ENCODE measurements at regions not wholly inside any gene's neighbourhood (a gene's known extent, or its start where the extent isn't known, plus 50 kb on each side); places are given as distances from the start of the nearest gene placed in this dataset.

DNA sequence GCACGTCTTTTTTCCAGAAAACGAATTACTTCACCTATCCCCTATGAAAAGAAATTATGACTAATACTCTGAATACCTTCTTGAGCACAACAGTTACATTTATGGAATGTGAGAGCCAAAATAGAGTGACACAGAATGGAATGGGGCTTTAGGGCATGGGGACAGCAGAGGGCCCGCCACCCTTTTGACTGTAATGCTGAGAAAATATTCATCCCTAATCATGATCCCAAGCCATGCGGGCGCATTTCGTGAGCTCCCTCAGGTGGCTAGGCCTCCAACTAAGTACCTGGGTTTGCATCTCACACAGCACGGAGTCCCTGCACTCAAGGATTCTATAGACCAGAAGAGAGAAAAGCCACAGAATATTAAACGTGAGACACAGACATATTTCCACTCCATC lies 212.6 kb downstream of the SOD2 start:
- peaks cover 12% of the 10 kb centered on the region for H3K27me3 Mint-ChIP-seq (ENCODE audit: low read depth)
- no peaks in the 10 kb centered on the region for H3K4me1 Mint-ChIP-seq (ENCODE audit: low read depth)
- no peak overlapping the region for H3K27ac Mint-ChIP-seq
- no peaks in the 10 kb centered on the region for H3K9me3 Mint-ChIP-seq
- no peak overlapping the region for H3K4me3 Mint-ChIP-seq (ENCODE audit: low read depth)
- no peak for DNase-seq (ENCODE audit: low spot score)
- intact Hi-C loops (cut with micrococcal nuclease) = no loop called here
- H3K36me3 Mint-ChIP-seq (ENCODE audit: low read depth) = no peaks in the 10 kb centered on the region

DNA sequence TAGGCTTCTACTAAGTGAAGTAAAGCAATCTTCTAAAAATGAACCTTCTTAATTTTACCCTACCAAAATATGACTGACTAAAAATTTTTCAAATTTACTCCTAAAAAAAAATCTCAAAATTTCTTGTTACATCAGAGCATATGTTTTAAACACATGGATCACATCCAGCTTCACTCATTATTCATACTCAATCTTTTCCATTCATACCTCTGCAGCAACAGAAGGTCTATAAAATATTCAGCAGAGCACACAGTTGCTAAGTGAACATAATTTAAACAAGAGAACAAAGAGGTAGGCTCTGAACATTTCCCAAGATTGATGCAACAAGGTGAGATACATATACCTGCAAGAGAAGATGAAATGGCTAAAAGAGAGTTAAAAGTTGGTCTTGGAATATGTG lies 213.9 kb downstream of the SOD2 start:
- Mint-ChIP-seq H3K27ac (no peak overlapping the region), H3K9me3 (no peaks in the 10 kb centered on the region), H3K4me3 (ENCODE audit: low read depth) (no peak overlapping the region), H3K4me1 (ENCODE audit: low read depth) (no peaks in the 10 kb centered on the region), H3K36me3 (ENCODE audit: low read depth) (no peaks in the 10 kb centered on the region), H3K27me3 (ENCODE audit: low read depth) (peaks cover 10% of the 10 kb centered on the region)
- intact Hi-C loops (cut with micrococcal nuclease) = no loop called here
- no peak for DNase-seq (ENCODE audit: low spot score)

DNA sequence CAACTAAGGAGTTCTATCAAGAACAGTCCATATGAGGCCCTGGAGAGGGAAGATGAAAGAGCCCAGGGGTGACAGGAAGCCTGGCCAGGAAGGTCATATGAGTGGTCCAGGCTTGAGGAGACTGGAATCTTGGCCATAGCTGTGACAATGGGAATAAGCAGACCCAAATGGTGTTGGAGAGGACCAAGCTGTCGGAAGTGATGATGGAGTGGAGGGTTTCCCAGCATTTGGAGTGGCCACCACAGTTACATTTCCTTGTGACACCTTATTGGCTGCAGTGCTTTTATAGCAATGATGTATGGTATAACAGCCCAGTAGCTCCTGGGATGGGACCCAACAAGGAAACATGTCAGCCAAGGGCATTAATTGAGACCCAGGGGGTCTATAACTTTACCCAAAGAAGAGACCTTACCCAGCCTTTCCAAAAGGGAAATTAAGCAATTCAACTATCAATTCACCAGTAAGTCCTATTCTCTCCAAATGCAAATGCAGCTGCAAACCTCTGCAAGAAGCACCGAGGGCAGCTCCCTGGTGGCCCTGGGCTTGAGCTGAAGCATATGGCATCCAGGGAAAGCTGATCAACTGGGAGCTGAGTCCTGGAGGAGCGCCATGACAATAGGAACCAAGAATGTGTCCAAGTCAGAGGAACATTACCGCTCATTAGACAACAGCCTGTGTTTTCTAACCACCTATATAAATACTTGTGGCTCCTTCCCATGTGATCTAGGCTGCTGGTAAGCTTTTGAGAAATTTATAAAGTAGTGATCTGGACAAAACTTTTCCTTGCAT lies 219.4 kb downstream of the SOD2 start:
- Mint-ChIP-seq H3K4me1 (ENCODE audit: low read depth) (no peaks in the 10 kb centered on the region), H3K4me3 (ENCODE audit: low read depth) (no peak overlapping the region), H3K36me3 (ENCODE audit: low read depth) (no peaks in the 10 kb centered on the region), H3K27ac (no peak overlapping the region), H3K9me3 (no peaks in the 10 kb centered on the region), H3K27me3 (ENCODE audit: low read depth) (peaks cover 2% of the 10 kb centered on the region)
- no peak for DNase-seq (ENCODE audit: low spot score)
- intact Hi-C loops (cut with micrococcal nuclease) = no loop called here

DNA sequence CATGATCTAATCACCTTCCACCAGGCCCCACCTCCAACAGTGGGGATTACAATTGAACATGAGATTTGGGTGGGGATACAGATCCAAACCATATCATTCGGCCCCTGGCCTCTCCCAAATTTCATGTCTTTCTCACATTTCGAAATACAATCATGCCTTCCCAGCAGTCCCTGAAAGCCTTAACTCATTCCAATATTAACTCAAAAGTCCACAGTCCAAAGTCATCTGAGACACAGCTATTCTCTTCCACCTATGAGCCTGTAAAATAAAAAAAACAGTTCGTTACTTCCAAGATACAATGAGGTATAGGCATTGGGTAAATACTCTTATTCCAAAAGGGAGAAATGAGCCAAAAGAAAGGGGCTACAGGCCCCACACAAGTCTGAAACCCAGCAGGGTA lies 222.6 kb downstream of the SOD2 start:
- H3K4me1 Mint-ChIP-seq (ENCODE audit: low read depth) = peaks cover 4% of the 10 kb centered on the region
- intact Hi-C loops (cut with micrococcal nuclease) = no loop called here
- DNase-seq (ENCODE audit: low spot score) = no peak
- H3K36me3 Mint-ChIP-seq (ENCODE audit: low read depth) = no peaks in the 10 kb centered on the region
- no peak overlapping the region for H3K27ac Mint-ChIP-seq
- H3K9me3 Mint-ChIP-seq = no peaks in the 10 kb centered on the region
- no peak overlapping the region for H3K4me3 Mint-ChIP-seq (ENCODE audit: low read depth)
- peaks cover 10% of the 10 kb centered on the region for H3K27me3 Mint-ChIP-seq (ENCODE audit: low read depth)

DNA sequence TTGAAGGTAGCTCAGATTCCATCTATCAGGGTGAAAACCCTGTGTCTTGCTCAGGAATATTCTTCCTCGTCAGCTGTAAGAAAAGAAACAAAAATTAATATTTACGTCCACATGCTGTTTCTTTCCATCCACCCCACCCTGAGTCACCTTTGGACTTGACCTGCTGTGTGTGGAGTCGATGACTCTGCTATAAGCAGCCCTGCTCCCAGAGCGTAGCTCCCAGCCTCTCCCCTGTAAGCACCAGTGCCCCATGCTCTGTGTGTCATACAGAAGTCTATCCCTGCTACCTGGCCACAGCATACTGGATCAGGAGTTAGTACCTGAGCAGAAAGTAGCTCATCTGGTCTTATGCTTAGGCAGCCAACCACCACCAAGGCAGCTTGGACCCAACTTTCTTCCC lies 223.6 kb downstream of the SOD2 start:
- Mint-ChIP-seq H3K27ac (no peak overlapping the region), H3K36me3 (ENCODE audit: low read depth) (no peaks in the 10 kb centered on the region), H3K27me3 (ENCODE audit: low read depth) (peaks cover 10% of the 10 kb centered on the region), H3K9me3 (no peaks in the 10 kb centered on the region), H3K4me3 (ENCODE audit: low read depth) (no peak overlapping the region), H3K4me1 (ENCODE audit: low read depth) (peaks cover 4% of the 10 kb centered on the region)
- intact Hi-C loops (cut with micrococcal nuclease) = loop anchor here (10.0 kb wide), 1 partner anchor 675 kb away; no protein-coding TSS in a partner anchor
- no peak for DNase-seq (ENCODE audit: low spot score)

DNA sequence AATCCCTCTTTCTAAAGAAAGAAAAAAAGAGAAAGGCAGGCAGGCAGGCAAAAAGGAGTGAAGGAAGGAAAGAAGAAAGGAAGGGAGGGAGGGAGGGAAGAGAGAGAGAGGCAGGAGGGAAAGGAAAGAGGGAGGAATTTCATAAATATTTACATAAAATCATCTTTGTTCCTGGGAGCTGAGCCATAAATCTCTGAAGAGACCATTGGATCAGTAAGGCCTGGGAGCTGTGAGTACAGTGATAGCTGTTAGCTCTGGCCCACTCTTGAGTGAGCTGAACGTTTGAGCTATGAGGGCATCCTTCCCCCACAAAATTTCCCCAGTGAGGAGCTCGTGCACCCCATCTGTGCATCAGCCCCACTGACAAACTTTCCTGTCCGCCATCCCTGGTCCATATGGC lies 224.0 kb downstream of the SOD2 start:
- Mint-ChIP-seq H3K4me1 (ENCODE audit: low read depth) (peaks cover 4% of the 10 kb centered on the region), H3K27ac (no peak overlapping the region)
- intact Hi-C loops (cut with micrococcal nuclease) = loop anchor here (10.0 kb wide), 1 partner anchor 674 kb away; no protein-coding TSS in a partner anchor

DNA sequence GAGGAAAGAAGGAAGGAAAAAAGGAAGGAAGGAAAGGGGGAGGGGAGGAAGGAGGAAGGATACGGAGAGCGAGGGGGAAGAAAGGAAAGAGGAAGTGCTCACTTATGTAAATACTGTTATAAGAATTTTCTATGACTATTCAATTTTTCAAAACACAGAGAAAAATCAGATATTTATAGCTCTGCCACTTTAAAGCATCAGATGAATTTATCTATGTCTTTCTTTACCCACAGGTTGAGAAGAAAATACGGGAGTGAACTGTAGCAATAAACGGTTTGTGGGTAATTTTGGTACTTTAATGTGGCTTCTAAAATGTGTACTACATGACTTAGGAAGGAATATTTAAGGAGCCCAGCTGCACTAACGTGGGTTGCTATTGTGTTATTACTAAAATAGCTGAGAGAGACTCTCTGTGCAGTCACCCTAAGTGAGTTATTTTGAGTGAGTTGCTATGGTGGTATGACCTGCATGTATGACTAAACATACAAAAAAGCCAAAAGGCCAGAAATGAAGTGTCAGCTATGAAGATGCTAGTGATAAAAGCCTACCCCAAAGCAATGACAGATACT lies 225.5 kb downstream of the SOD2 start:
- no peak for DNase-seq (ENCODE audit: low spot score)
- Mint-ChIP-seq H3K4me3 (ENCODE audit: low read depth) (no peak overlapping the region), H3K27ac (peak overlapping the region; percentile 39), H3K4me1 (ENCODE audit: low read depth) (peaks cover 4% of the 10 kb centered on the region), H3K36me3 (ENCODE audit: low read depth) (no peaks in the 10 kb centered on the region), H3K27me3 (ENCODE audit: low read depth) (peaks cover 10% of the 10 kb centered on the region), H3K9me3 (no peaks in the 10 kb centered on the region)
- intact Hi-C loops (cut with micrococcal nuclease) = loop anchor here (10.0 kb wide), 1 partner anchor 673 kb away; no protein-coding TSS in a partner anchor

More for the DNA sequence above, 224.0 kb downstream of the SOD2 start:
- Mint-ChIP-seq H3K9me3 (no peaks in the 10 kb centered on the region), H3K27me3 (ENCODE audit: low read depth) (peaks cover 10% of the 10 kb centered on the region), H3K36me3 (ENCODE audit: low read depth) (no peaks in the 10 kb centered on the region), H3K4me3 (ENCODE audit: low read depth) (no peak overlapping the region)
- DNase-seq (ENCODE audit: low spot score) = no peak

DNA sequence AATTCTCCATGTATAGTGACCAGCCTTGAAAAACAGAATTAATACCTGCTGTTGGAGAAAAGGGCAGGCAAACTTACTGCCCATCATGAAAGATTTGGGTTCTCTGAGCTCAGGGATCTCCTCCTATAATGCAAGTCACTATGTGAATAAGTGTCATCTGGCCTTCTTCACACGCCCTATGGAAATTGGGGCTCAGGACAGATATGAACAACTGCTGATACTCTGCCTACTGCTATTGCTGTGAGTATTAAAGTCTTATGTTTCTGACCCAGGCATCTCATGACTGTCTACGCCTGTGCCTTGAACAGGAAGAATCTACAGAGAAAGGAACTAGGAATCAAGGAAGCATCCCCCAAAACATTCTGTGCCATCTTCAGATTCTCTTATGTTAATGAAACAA lies 226.1 kb downstream of the SOD2 start:
- Mint-ChIP-seq H3K4me1 (ENCODE audit: low read depth) (peaks cover 4% of the 10 kb centered on the region), H3K27ac (no peak overlapping the region), H3K4me3 (ENCODE audit: low read depth) (no peak overlapping the region), H3K9me3 (no peaks in the 10 kb centered on the region), H3K27me3 (ENCODE audit: low read depth) (peaks cover 10% of the 10 kb centered on the region), H3K36me3 (ENCODE audit: low read depth) (no peaks in the 10 kb centered on the region)
- intact Hi-C loops (cut with micrococcal nuclease) = loop anchor here (10.0 kb wide), 1 partner anchor 672 kb away; no protein-coding TSS in a partner anchor
- DNase-seq (ENCODE audit: low spot score) = no peak

DNA sequence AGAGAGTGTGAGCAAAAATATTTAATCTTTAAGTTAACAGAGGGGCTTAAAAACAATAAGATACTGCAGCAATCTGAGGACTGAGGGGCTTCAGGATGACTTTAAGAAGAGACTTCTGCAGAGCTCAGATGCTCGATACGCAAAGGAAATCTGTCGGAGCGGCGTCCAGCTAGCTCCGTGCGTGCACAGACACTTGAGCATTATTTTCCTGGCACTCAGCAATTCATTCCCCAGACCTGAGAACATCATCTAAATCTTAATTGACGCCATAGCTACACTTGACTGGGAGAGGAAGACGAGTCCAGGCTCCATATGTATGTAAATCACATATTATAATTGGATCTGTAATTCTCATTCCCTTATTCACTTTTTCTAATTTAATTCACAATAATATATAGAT lies 228.2 kb downstream of the SOD2 start:
- Mint-ChIP-seq H3K4me1 (ENCODE audit: low read depth) (peaks cover 4% of the 10 kb centered on the region), H3K4me3 (ENCODE audit: low read depth) (no peak overlapping the region), H3K27me3 (ENCODE audit: low read depth) (peaks cover 14% of the 10 kb centered on the region), H3K27ac (no peak overlapping the region), H3K9me3 (no peaks in the 10 kb centered on the region), H3K36me3 (ENCODE audit: low read depth) (no peaks in the 10 kb centered on the region)
- intact Hi-C loops (cut with micrococcal nuclease) = loop anchor here (2.0 to 10.0 kb wide), 2 partner anchors 290 to 670 kb away; no protein-coding TSS in a partner anchor
- DNase-seq (ENCODE audit: low spot score) = no peak

DNA sequence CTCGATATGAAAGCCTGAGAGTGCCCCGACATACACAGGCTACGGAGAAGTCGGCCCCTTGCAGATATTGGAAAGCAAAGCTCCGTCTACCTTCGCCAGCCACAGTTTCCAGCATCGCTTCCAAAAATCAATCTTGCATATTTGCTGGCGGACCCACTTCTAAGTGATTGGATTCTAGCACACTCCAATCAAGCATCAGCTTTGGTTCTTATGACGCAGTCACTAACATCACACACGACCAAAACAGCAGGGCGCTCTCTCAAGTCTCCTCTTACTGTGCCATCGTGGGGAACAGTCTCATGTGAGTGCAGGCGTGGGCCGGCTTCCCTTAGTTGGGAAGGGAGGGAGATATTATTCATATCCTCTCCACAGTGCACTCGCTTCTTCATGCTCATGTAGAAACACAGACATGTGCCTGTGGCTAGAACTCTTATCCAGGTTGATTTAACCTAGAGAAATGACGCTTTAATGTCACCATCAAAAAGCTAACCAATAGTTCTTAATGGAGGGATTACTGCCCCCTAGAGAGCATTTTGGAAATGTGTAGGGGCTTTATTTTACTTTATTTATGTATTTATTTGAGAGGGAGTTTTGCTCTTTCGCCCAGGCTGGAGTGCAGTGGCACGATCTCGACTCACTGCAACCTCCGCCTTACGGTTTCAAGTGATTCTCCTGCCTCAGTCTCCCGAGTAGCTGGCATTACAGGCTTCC lies 229.8 kb downstream of the SOD2 start:
- H3K27me3 Mint-ChIP-seq (ENCODE audit: low read depth) = peaks cover 11% of the 10 kb centered on the region
- DNase-seq (ENCODE audit: low spot score) = no peak
- no peak overlapping the region for H3K27ac Mint-ChIP-seq
- intact Hi-C loops (cut with micrococcal nuclease) = loop anchor here (10.0 kb wide), 1 partner anchor 668 kb away; no protein-coding TSS in a partner anchor
- H3K9me3 Mint-ChIP-seq = no peaks in the 10 kb centered on the region
- peaks cover 4% of the 10 kb centered on the region for H3K4me1 Mint-ChIP-seq (ENCODE audit: low read depth)
- H3K4me3 Mint-ChIP-seq (ENCODE audit: low read depth) = no peak overlapping the region
- H3K36me3 Mint-ChIP-seq (ENCODE audit: low read depth) = no peaks in the 10 kb centered on the region

DNA sequence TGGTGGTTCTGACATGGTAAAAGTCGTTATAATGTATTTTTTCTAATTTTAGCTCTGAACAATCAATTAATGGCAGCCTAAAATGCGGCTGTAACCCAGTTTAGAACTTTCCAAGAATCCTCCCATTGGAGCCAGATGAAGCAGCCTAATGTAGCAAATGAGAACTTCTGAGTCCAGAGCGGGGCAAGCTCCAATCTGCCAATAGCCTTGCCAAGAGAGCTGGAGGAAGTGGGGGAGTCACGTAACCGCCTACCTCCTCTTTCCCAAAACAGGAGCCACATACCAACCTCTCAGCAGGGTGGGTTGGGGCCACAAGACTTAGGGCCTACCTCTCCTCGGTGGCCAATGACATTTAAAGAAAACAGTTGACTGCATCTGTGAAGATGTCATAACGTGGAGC lies 230.6 kb downstream of the SOD2 start:
- H3K4me1 Mint-ChIP-seq (ENCODE audit: low read depth) = peaks cover 3% of the 10 kb centered on the region
- H3K4me3 Mint-ChIP-seq (ENCODE audit: low read depth) = no peak overlapping the region
- no peak overlapping the region for H3K27ac Mint-ChIP-seq
- intact Hi-C loops (cut with micrococcal nuclease) = loop anchor here (10.0 kb wide), 1 partner anchor 668 kb away; no protein-coding TSS in a partner anchor
- no peak for DNase-seq (ENCODE audit: low spot score)
- H3K36me3 Mint-ChIP-seq (ENCODE audit: low read depth) = no peaks in the 10 kb centered on the region
- H3K9me3 Mint-ChIP-seq = no peaks in the 10 kb centered on the region
- H3K27me3 Mint-ChIP-seq (ENCODE audit: low read depth) = peaks cover 10% of the 10 kb centered on the region

DNA sequence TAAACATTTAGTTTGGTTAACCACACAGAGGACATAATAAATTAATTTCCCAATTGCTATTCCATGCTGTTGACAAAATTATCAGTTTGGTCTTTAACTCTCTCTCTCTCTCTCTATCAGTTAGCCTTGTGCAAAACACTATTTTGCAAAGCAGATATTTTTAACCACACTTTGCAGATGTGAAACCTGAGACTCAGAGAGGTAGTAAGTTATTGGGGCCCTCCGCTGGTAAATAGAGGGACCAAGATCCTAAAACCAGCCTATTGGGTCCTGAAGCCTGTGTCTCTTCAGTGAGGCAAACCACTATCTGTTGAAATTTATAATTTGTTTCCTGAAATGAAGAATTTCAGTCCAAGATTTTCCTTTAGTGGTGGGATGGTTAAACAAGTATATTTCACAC lies 231.0 kb downstream of the SOD2 start:
- Mint-ChIP-seq H3K9me3 (no peaks in the 10 kb centered on the region), H3K27me3 (ENCODE audit: low read depth) (peaks cover 6% of the 10 kb centered on the region), H3K4me1 (ENCODE audit: low read depth) (no peaks in the 10 kb centered on the region), H3K4me3 (ENCODE audit: low read depth) (no peak overlapping the region), H3K36me3 (ENCODE audit: low read depth) (no peaks in the 10 kb centered on the region), H3K27ac (no peak overlapping the region)
- intact Hi-C loops (cut with micrococcal nuclease) = loop anchor here (10.0 kb wide), 1 partner anchor 667 kb away; no protein-coding TSS in a partner anchor
- DNase-seq (ENCODE audit: low spot score) = no peak

DNA sequence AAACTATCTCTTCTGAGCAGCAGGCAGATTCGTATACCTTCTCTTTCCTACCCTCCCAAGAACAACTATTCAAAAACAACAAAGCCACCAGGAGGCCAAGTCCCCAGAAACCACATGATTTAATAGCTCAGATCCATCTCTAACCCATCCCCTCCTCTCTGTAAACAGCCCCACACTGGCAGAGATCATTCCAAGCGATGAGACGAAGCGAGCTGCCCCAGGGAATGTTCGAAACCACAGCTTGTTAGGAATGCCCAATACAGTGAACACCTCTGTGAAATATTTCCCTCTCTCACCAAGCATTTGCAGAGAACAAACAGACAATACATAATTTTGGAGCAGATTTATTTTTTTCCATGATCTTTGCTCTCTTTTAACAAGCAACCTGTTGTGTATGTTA lies 231.8 kb downstream of the SOD2 start:
- DNase-seq (ENCODE audit: low spot score) = no peak
- H3K27ac Mint-ChIP-seq = no peak overlapping the region
- intact Hi-C loops (cut with micrococcal nuclease) = loop anchor here (10.0 kb wide), 1 partner anchor 666 kb away; no protein-coding TSS in a partner anchor
- no peaks in the 10 kb centered on the region for H3K36me3 Mint-ChIP-seq (ENCODE audit: low read depth)
- no peaks in the 10 kb centered on the region for H3K4me1 Mint-ChIP-seq (ENCODE audit: low read depth)
- no peak overlapping the region for H3K4me3 Mint-ChIP-seq (ENCODE audit: low read depth)
- H3K27me3 Mint-ChIP-seq (ENCODE audit: low read depth) = peaks cover 6% of the 10 kb centered on the region
- H3K9me3 Mint-ChIP-seq = no peaks in the 10 kb centered on the region
